Neural cell (in vitro differentiated cells): ENCODE measurements at regions not wholly inside any gene's neighbourhood (a gene's known extent, or its start where the extent isn't known, plus 50 kb on each side); places are given as distances from the start of the nearest gene placed in this dataset.
"Not testable (repeated sequence)": the region's sequence is repeated elsewhere in the genome, so short reads cannot be mapped to it uniquely, and the experiment has no call there.

Experiments
- CTCF ChIP-seq: fragments of 450-650 bp; IDR thresholded peaks from 2 replicates; pipeline ENCODE4 v1.5.1; 2014; ENCODE audit warnings: antibody characterized with exemption, mild to moderate bottlenecking, moderate library complexity; ENCODE audit not compliant: poor library complexity, severe bottlenecking
- SMC3 ChIP-seq: fragments of 450-650 bp; conservative IDR thresholded peaks from 2 replicates; pipeline ENCODE4 v1.6.1; 2014; ENCODE audit warnings: antibody characterized with exemption, mild to moderate bottlenecking, moderate library complexity; ENCODE audit not compliant: poor library complexity

- not testable (repeated sequence) for TF ChIP-seq CTCF, SMC3
These were observed 1348.2 kb downstream of the GATA3 start for GRCh38 chr10:9402507-9403195.
